ENCODE measurements at regions not wholly inside any gene's neighbourhood (a gene's known extent, or its start where the extent isn't known, plus 50 kb on each side); places are given as distances from the start of the nearest gene placed in this dataset.

- TF ChIP-seq POLR2A (IDR thresholded peaks at IDR 0.05) (no peak), CTCF (IDR thresholded peaks at IDR 0.05) (no peak)
These were observed 137.1 kb downstream of the CYB561 start for GRCh38 chr17:63309021-63309420.

All from thyroid gland (tissue), 4 donors.